ENCODE measurements at regions not wholly inside any gene's neighbourhood (a gene's known extent, or its start where the extent isn't known, plus 50 kb on each side); places are given as distances from the start of the nearest gene placed in this dataset.

DNA sequence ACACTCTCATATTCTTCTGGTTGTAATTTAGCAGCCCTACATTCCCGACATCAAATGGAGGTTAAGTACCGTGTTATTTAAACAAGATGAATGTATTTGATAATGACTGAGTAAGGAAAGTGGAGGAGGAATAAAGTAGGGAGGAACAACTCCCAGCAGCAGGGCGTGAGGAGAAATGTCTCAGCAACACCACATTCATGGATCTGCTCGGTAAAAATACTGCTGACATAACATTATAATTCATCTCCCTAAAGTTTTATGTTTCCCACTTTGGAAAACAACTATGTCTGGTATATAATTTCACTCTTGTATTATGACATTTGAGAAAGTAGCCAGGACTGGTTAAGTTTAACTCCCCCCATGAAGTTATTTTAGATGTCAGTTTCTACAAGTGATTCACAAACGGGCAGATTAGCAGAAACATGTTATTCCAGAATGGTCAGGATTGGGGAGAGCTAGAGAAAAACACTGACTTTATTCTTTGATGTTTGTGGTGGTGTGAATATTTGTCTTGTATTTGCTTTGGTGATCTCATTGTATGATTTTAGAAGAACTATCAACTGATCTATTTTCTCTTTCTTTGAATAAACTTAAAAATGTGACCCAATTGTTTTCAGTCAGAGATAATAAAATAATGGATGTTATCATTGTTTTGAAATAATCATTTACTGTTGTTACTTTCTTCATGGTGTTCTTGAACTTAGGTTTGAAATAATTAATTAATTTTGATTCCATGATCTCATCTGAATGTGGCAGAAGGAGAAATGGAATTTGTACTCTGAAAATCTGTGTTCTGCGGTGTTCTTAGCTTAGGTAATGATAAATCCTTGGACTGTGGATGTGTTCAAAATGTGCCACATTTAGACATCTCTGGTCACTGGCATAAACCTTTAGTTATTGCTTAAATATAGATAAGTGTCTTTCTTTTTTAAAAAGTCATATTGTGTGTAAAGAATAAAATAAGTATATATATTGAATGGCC, 303.6 kb upstream of the ZNF608 start:
- DNase-seq: no peak
- Histone ChIP-seq H3K4me3 (no peak overlapping the region), H3K27me3 (no peaks in the 10 kb centered on the region), H3K9me3 (replicated peaks in 1 of 3) (no peaks in the 10 kb centered on the region), H3K4me1 (replicated peaks in 1 of 2) (no peaks in the 10 kb centered on the region), H3K36me3 (replicated peaks in 1 of 2) (no peaks in the 10 kb centered on the region), H3K27ac (no peak overlapping the region)
- intact Hi-C loops (cut with DNase I): no loop called here
- no peak for TF ChIP-seq CTCF (IDR thresholded peaks at IDR 0.05)
- 78 to 90% (median 86%) methylated on average over 6 of the region's 6 CpGs for WGBS, 4 donors

- Histone ChIP-seq H3K4me1 (replicated peaks in 1 of 2) (no peaks in the 10 kb centered on the region), H3K4me3 (no peak overlapping the region), H3K9me3 (replicated peaks in 1 of 3) (no peaks in the 10 kb centered on the region), H3K27me3 (no peaks in the 10 kb centered on the region), H3K27ac (no peak overlapping the region), H3K36me3 (replicated peaks in 1 of 2) (no peaks in the 10 kb centered on the region)
- TF ChIP-seq CTCF (IDR thresholded peaks at IDR 0.05) (no peak), POLR2A (IDR thresholded peaks at IDR 0.05) (no peak)
- intact Hi-C loops (cut with DNase I): no loop called here
- 50 to 100% (median 95%) methylated on average over 1 of the region's 1 CpG for WGBS, 4 donors
- no peak for DNase-seq
Observed at GRCh38 chr5:125050926-125051325, 304.5 kb upstream of the ZNF608 start.

DNA sequence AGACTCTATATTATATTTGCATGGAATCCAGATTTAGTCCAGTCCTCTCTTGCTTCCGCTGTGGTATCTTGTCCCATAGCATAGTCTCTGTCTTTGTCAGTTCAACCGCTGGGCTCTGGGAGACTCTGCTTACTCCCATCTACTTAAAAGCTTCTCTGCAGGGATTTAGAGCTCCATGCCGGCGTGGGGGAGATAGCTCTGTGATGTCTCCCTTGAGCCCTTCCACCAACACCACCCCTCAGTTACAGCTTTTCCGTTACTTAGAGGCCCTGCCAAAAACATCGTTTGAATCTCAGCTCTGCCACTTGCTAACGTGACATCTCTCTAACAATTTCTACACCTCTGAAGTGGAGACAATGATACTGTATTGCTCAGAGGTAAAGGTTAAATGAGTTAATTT, 306.1 kb upstream of the ZNF608 start:
- Histone ChIP-seq H3K4me3 (no peak overlapping the region), H3K9me3 (replicated peaks in 1 of 3) (no peaks in the 10 kb centered on the region), H3K27ac (no peak overlapping the region), H3K36me3 (replicated peaks in 1 of 2) (no peaks in the 10 kb centered on the region), H3K4me1 (replicated peaks in 1 of 2) (no peaks in the 10 kb centered on the region), H3K27me3 (no peaks in the 10 kb centered on the region)
- intact Hi-C loops (cut with DNase I): no loop called here
- WGBS, 4 donors: 88 to 94% (median 90%) methylated on average over 7 of the region's 7 CpGs
- DNase-seq: no peak
- no peak for TF ChIP-seq POLR2A (IDR thresholded peaks at IDR 0.05)
- no peak for TF ChIP-seq CTCF (IDR thresholded peaks at IDR 0.05)

DNA sequence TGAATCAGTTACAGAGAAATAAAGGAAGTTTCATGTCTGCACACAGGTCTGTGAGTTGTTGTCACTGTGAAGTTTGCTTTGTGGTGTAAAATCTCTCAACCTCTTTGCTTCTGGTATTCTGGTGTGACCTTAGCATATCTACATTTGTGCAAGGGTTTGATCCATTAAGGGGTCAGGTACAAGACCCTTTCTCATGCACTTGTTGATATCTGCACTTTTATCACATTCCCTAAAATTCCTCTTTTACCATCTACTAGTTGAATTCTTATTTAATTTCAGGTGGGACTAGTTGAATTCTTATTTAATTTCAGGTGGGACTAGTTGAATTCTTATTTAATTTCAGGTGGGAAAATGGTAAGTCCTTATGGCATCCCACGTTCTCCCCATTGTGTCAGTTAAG, 306.7 kb upstream of the ZNF608 start:
- Histone ChIP-seq H3K9me3 (replicated peaks in 1 of 3) (no peaks in the 10 kb centered on the region), H3K27ac (no peak overlapping the region), H3K27me3 (no peaks in the 10 kb centered on the region), H3K4me3 (no peak overlapping the region), H3K4me1 (replicated peaks in 1 of 2) (peaks cover 0 to 3% of the 10 kb centered on the region in 2 donors), H3K36me3 (replicated peaks in 1 of 2) (no peaks in the 10 kb centered on the region)
- intact Hi-C loops (cut with DNase I): no loop called here
- WGBS, 4 donors: 42 to 93% (median 82%) methylated on average over 1 of the region's 1 CpG
- DNase-seq: no peak
- TF ChIP-seq POLR2A (IDR thresholded peaks at IDR 0.05): no peak
- TF ChIP-seq CTCF (IDR thresholded peaks at IDR 0.05): no peak
